IMR-90 (cell line): ENCODE measurements at regions not wholly inside any gene's neighbourhood (a gene's known extent, or its start where the extent isn't known, plus 50 kb on each side); places are given as distances from the start of the nearest gene placed in this dataset.

Experiments used
- ATAC-seq: fragments of 200-7000 bp; cut with Tn5 transposase; 2 replicates; pipeline ENCODE4 v1.9.1; 2020; ENCODE audit warnings: low read depth, mild to moderate bottlenecking, moderate library complexity
- BruUV-seq: library from RNA; stranded (reverse); fragments of 400-500 nt; replicated peaks from 2 replicates; lab custom pipeline; 2021; lab: Mats Ljungman, UMichigan
- CTCF ChIA-PET: fragments of 300-600 bp; formaldehyde crosslinking; extraction: SDS; loops from one replicate; lab custom pipeline; 2021; ENCODE audit warnings: antibody characterized with exemption; lab: Yijun Ruan, JAX
- POLR2A ChIA-PET: fragments of 300-600 bp; sonication (Branson Sonifier 250); formaldehyde crosslinking; loops from one replicate; lab custom pipeline; 2022; ENCODE audit warnings: antibody characterized with exemption; ENCODE audit not compliant: unreplicated experiment; lab: Charles Lee
- DNase-seq: peaks from one replicate; pipeline ENCODE4 v3.0.0; 2013
- H2AFZ ChIP-seq: replicated peaks from 2 replicates; pipeline ENCODE3; 2013; ENCODE audit warnings: low read length, mild to moderate bottlenecking; ENCODE audit not compliant: poor library complexity
- H2AK5ac ChIP-seq: 2 replicates; pipeline ENCODE4 v1.6.1; 2013; ENCODE audit warnings: low read depth, low read length, inconsistent platforms
- H2AK9ac ChIP-seq: replicated peaks from 2 replicates; pipeline ENCODE3; 2013; ENCODE audit warnings: mild to moderate bottlenecking, low read depth, low read length, moderate library complexity; ENCODE audit not compliant: poor library complexity
- H2BK120ac ChIP-seq: 2 replicates; pipeline ENCODE4 v1.6.1; 2013; ENCODE audit warnings: low read depth, low read length, inconsistent platforms
- H2BK15ac ChIP-seq: 3 replicates; pipeline ENCODE4 v1.6.1; 2013; ENCODE audit warnings: low read depth, low read length, inconsistent platforms
- H2BK20ac ChIP-seq: 2 replicates; pipeline ENCODE4 v1.6.1; 2013; ENCODE audit warnings: low read depth, mild to moderate bottlenecking, inconsistent platforms, low read length, moderate library complexity
- H2BK5ac ChIP-seq: 2 replicates; pipeline ENCODE4 v1.6.1; 2013; ENCODE audit warnings: mild to moderate bottlenecking, low read depth, low read length, inconsistent platforms; ENCODE audit not compliant: poor library complexity, severe bottlenecking
- H3K14ac ChIP-seq: replicated peaks from 2 replicates; pipeline ENCODE4 v1.6.1; 2013; ENCODE audit warnings: low read depth, low read length, inconsistent platforms
- H3K18ac ChIP-seq: 2 replicates; pipeline ENCODE4 v1.6.1; 2013; ENCODE audit warnings: low read depth, low read length, control low read depth
- H3K23ac ChIP-seq: 2 replicates; pipeline ENCODE4 v1.6.1; 2013; ENCODE audit warnings: low read depth, low read length, inconsistent platforms
- H3K27ac ChIP-seq: 2 replicates; pipeline ENCODE4 v1.5.1; 2013; ENCODE audit warnings: mild to moderate bottlenecking, control low read depth, low read length; ENCODE audit not compliant: insufficient read depth
- H3K27me3 ChIP-seq: 2 replicates; pipeline ENCODE4 v1.6.1; 2013; ENCODE audit warnings: low read length; ENCODE audit not compliant: control insufficient read depth, insufficient read depth
- H3K36me3 ChIP-seq: 2 replicates; pipeline ENCODE4 v1.6.1; 2013; ENCODE audit warnings: low read length, mixed read lengths; ENCODE audit not compliant: control insufficient read depth, insufficient read depth
- H3K4ac ChIP-seq: 2 replicates; pipeline ENCODE4 v1.6.1; 2013; ENCODE audit warnings: low read depth, low read length, inconsistent platforms
- H3K4me1 ChIP-seq: 2 replicates; pipeline ENCODE4 v1.6.1; 2013; ENCODE audit warnings: low read length, mixed read lengths; ENCODE audit not compliant: control insufficient read depth, insufficient read depth
- H3K4me2 ChIP-seq: 2 replicates; pipeline ENCODE4 v1.6.1; 2013; ENCODE audit warnings: low read depth, mild to moderate bottlenecking, control low read depth, low read length, moderate library complexity
- H3K4me3 ChIP-seq: 2 replicates; pipeline ENCODE4 v1.5.1; 2013; ENCODE audit warnings: low read depth, mild to moderate bottlenecking, control low read depth, low read length, moderate library complexity; ENCODE audit not compliant: insufficient read depth
- H3K56ac ChIP-seq: 2 replicates; pipeline ENCODE4 v1.6.1; 2013; ENCODE audit warnings: low read length, inconsistent platforms; ENCODE audit not compliant: insufficient read depth; ENCODE audit errors: extremely low read depth
- H3K79me1 ChIP-seq, 2 experiments: 2 replicates each; pipeline ENCODE4 v1.6.1; 2013; ENCODE audit warnings: low read length in 2 of 2, inconsistent platforms in 1 of 2, low read depth in 1 of 2
- H3K9ac ChIP-seq: 2 replicates; pipeline ENCODE4 v1.6.1; 2013; ENCODE audit warnings: low read depth, low read length, control low read depth
- H3K9me1 ChIP-seq: 2 replicates; pipeline ENCODE4 v1.6.1; 2013; ENCODE audit warnings: low read length, inconsistent platforms; ENCODE audit not compliant: insufficient read depth
- H3K9me3 ChIP-seq: 2 replicates; pipeline ENCODE4 v1.6.1; 2013; ENCODE audit warnings: low read length; ENCODE audit not compliant: control insufficient read depth, insufficient read depth
- H4K20me1 ChIP-seq: 2 replicates; pipeline ENCODE4 v1.6.1; 2013; ENCODE audit warnings: low read length, inconsistent platforms; ENCODE audit not compliant: insufficient read depth
- H4K5ac ChIP-seq: 2 replicates; pipeline ENCODE4 v1.6.1; 2013; ENCODE audit warnings: mild to moderate bottlenecking, low read depth, low read length, control low read depth
- H4K8ac ChIP-seq, 2 experiments: 2 replicates each; pipeline ENCODE4 v1.6.1; 2013; ENCODE audit warnings: low read depth in 2 of 2, low read length in 2 of 2, control low read depth in 1 of 2, inconsistent platforms in 1 of 2
- H4K91ac ChIP-seq: 2 replicates; pipeline ENCODE4 v1.6.1; 2013; ENCODE audit warnings: low read depth, low read length, inconsistent platforms; ENCODE audit not compliant: insufficient read depth
- BHLHE40 ChIP-seq: fragments of 150-350 bp; IDR thresholded peaks from 2 replicates; pipeline ENCODE4 v1.6.1; 2016; ENCODE audit warnings: mild to moderate bottlenecking, low read depth, low read length
- CEBPB ChIP-seq: IDR thresholded peaks from 2 replicates; pipeline ENCODE4 v1.6.1; 2012; ENCODE audit warnings: low read depth, low read length, improper control_type of control experiment
- CHD1 ChIP-seq: IDR thresholded peaks from 2 replicates; pipeline ENCODE4 v1.6.1; 2012; ENCODE audit warnings: low read depth, low read length, improper control_type of control experiment
- ELK1 ChIP-seq: fragments of 150-350 bp; IDR thresholded peaks from 2 replicates; pipeline ENCODE4 v1.6.1; 2016; ENCODE audit warnings: low read depth, mild to moderate bottlenecking, low read length, moderate library complexity, borderline replicate concordance
- FOS ChIP-seq: fragments of 150-350 bp; IDR thresholded peaks from 2 replicates; pipeline ENCODE4 v1.6.1; 2016; ENCODE audit warnings: low read depth, low read length
- MAFK ChIP-seq: IDR thresholded peaks from 2 replicates; pipeline ENCODE4 v1.6.1; 2012; ENCODE audit warnings: low read depth, low read length, improper control_type of control experiment
- MAZ ChIP-seq: IDR thresholded peaks from 2 replicates; pipeline ENCODE4 v1.6.1; 2012; ENCODE audit warnings: low read depth, mild to moderate bottlenecking, low read length, improper control_type of control experiment, moderate library complexity, borderline replicate concordance
- MXI1 ChIP-seq: IDR thresholded peaks from 2 replicates; pipeline ENCODE4 v1.6.1; 2012; ENCODE audit warnings: low read depth, mild to moderate bottlenecking, low read length, moderate library complexity, borderline replicate concordance
- NFE2L2 ChIP-seq: fragments of 150-350 bp; IDR thresholded peaks from 2 replicates; pipeline ENCODE4 v1.6.1; 2016; ENCODE audit warnings: low read depth, mild to moderate bottlenecking, low read length
- POLR2A ChIP-seq: IDR thresholded peaks from 2 replicates; pipeline ENCODE4 v1.6.1; 2012; ENCODE audit warnings: mild to moderate bottlenecking, low read depth, low read length
- RAD21 ChIP-seq: IDR thresholded peaks from 2 replicates; pipeline ENCODE4 v1.6.1; 2012; ENCODE audit warnings: low read length, improper control_type of control experiment
- RCOR1 ChIP-seq: IDR thresholded peaks from 2 replicates; pipeline ENCODE4 v1.6.1; 2012; ENCODE audit warnings: mild to moderate bottlenecking, low read length, improper control_type of control experiment; ENCODE audit not compliant: insufficient replicate concordance
- RFX5 ChIP-seq: IDR thresholded peaks from 2 replicates; pipeline ENCODE4 v1.8.0; 2012; ENCODE audit warnings: low read depth, mild to moderate bottlenecking, low read length, moderate library complexity
- SMC3 ChIP-seq: fragments of 150-350 bp; IDR thresholded peaks from 2 replicates; pipeline ENCODE4 v1.6.1; 2016; ENCODE audit warnings: low read depth, mild to moderate bottlenecking, antibody characterized with exemption, low read length, moderate library complexity
- USF2 ChIP-seq: fragments of 150-350 bp; IDR thresholded peaks from 2 replicates; pipeline ENCODE4 v1.6.1; 2017; ENCODE audit warnings: mild to moderate bottlenecking, antibody characterized with exemption, low read length, low read depth
- WGBS, 2 experiments: methylation state at CpG; one replicate each; pipeline versions ENCODE4 v1.1.5 to v1.1.7; 2013; ENCODE audit warnings: missing lambda C conversion rate in 2 of 2; ENCODE audit not compliant: insufficient read length in 1 of 2; ENCODE audit errors: extremely low coverage in 2 of 2; 5-methylcytosine and 5-hydroxymethylcytosine counted together
- dilution Hi-C: fragments of 300-500 bp; cut with HindIII; formaldehyde crosslinking; loops from one replicate; pipeline ENCODE4 v1.14.3; 2018; ENCODE audit warnings: low sequenced_read_pairs; ENCODE audit not compliant: unreplicated experiment
- in situ Hi-C: fragments of 300-500 bp; cut with MboI; formaldehyde crosslinking; loops from 3 replicates; pipeline ENCODE4 v1.14.3; 2019; ENCODE audit warnings: low sequenced_read_pairs, inconsistent platforms, mixed read lengths
- intact Hi-C: fragments of 100-400 bp; cut with micrococcal nuclease; formaldehyde crosslinking; loops from 2 replicates; pipeline ENCODE4 v1.10.0; 2022
- TF ChIP-seq, protein P1 (sequence below): conservative IDR thresholded peaks from 2 replicates; pipeline ENCODE4 v1.5.1; 2012; ENCODE audit warnings: mild to moderate bottlenecking, low read depth, low read length, improper control_type of control experiment

GRCh38 chr2:60603533-60604190 lies 50.2 kb upstream of the BCL11A start:
- WGBS, 2 experiments, result 18% methylated on average over 2 of the region's 6 CpGs; no CpG with 5 or more reads in 1 of the 2 experiments
- no peak overlapping the region for H2BK5ac ChIP-seq
- in situ Hi-C loops, result no loop called here
- no peak overlapping the region for H2BK20ac ChIP-seq
- H3K36me3 ChIP-seq, result no peaks in the 10 kb centered on the region
- H3K4me2 ChIP-seq, result no peak overlapping the region
- H4K91ac ChIP-seq, result no peak overlapping the region
- H4K8ac ChIP-seq, result no peak overlapping the region
- H2BK120ac ChIP-seq, result no peak overlapping the region
- H3K27ac ChIP-seq, result no peak overlapping the region
- H3K4me1 ChIP-seq, result no peaks in the 10 kb centered on the region
- no peaks in the 10 kb centered on the region; the same call in 1 of the 2 replicates for H3K27me3 ChIP-seq
- no peak overlapping the region for H3K4ac ChIP-seq
- H3K14ac ChIP-seq, result no peak overlapping the region
- H2BK15ac ChIP-seq, result no peak overlapping the region
- no peak overlapping the region for H3K23ac ChIP-seq
- H4K20me1 ChIP-seq, result no peaks in the 10 kb centered on the region
- no peak overlapping the region for H3K56ac ChIP-seq
- H2AK9ac ChIP-seq, result no peak overlapping the region
- intact Hi-C loops, result no loop called here
- no peak overlapping the region for H2AK5ac ChIP-seq
- POLR2A ChIA-PET, result no interaction called here
- BruUV-seq, result no TSS peak
- CTCF ChIA-PET, result no interaction called here
- dilution Hi-C loops, result no loop called here
- H3K9me1 ChIP-seq, result no peaks in the 10 kb centered on the region
- no peak overlapping the region for H3K9ac ChIP-seq
- H3K79me1 ChIP-seq, result no peaks in the 10 kb centered on the region
- H3K18ac ChIP-seq, result no peak overlapping the region
- no peak overlapping the region for H2AFZ ChIP-seq
- TF ChIP-seq SMC3 (no peak), ELK1 (no peak), POLR2A (no peak), CEBPB (no peak), USF2 (no peak), FOS (no peak), CHD1 (no peak), RAD21 (no peak), MAFK (no peak), RCOR1 (no peak), BHLHE40 (no peak), NFE2L2 (no peak), MAZ (no peak), RFX5 (no peak), MXI1 (no peak)
- TF ChIP-seq, protein P1, sequence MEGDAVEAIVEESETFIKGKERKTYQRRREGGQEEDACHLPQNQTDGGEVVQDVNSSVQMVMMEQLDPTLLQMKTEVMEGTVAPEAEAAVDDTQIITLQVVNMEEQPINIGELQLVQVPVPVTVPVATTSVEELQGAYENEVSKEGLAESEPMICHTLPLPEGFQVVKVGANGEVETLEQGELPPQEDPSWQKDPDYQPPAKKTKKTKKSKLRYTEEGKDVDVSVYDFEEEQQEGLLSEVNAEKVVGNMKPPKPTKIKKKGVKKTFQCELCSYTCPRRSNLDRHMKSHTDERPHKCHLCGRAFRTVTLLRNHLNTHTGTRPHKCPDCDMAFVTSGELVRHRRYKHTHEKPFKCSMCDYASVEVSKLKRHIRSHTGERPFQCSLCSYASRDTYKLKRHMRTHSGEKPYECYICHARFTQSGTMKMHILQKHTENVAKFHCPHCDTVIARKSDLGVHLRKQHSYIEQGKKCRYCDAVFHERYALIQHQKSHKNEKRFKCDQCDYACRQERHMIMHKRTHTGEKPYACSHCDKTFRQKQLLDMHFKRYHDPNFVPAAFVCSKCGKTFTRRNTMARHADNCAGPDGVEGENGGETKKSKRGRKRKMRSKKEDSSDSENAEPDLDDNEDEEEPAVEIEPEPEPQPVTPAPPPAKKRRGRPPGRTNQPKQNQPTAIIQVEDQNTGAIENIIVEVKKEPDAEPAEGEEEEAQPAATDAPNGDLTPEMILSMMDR, result no peak
- no peak for DNase-seq
- ATAC-seq, result no peak
- H4K5ac ChIP-seq, result no peak overlapping the region
- H3K9me3 ChIP-seq, result no peaks in the 10 kb centered on the region
- no peak overlapping the region for H3K4me3 ChIP-seq
